ENCODE measurements at regions not wholly inside any gene's neighbourhood (a gene's known extent, or its start where the extent isn't known, plus 50 kb on each side); places are given as distances from the start of the nearest gene placed in this dataset.

- Histone ChIP-seq H3K27me3 (peaks cover 3% of the 10 kb centered on the region), H3K9me3 (no peaks in the 10 kb centered on the region), H3K36me3 (no peaks in the 10 kb centered on the region), H3K4me3 (no peak overlapping the region), H3K27ac (no peak overlapping the region), H3K4me1 (no peaks in the 10 kb centered on the region)
- WGBS: 19% methylated on average over 1 of the region's 1 CpG
- DNase-seq (ENCODE audit: low spot score in 2 of 2): no peak
- TF ChIP-seq EP300 (IDR thresholded peaks at IDR 0.05) (no peak), CTCF (IDR thresholded peaks at IDR 0.05) (no peak), POLR2AphosphoS5 (IDR thresholded peaks at IDR 0.05) (no peak), POLR2A (IDR thresholded peaks at IDR 0.05) (no peak)
Observed at GRCh38 chr17:71878271-71878670, 242.5 kb upstream of the SOX9 start.

GRCh38 chr17:71878998-71879397 is 241.8 kb upstream of the SOX9 start:
- DNase-seq (ENCODE audit: low spot score in 2 of 2): no peak
- H3K27ac ChIP-seq: no peak overlapping the region
- H3K4me3 ChIP-seq: no peak overlapping the region
- no peak for TF ChIP-seq POLR2AphosphoS5 (IDR thresholded peaks at IDR 0.05)
- TF ChIP-seq POLR2A (IDR thresholded peaks at IDR 0.05): no peak
- no peak for TF ChIP-seq CTCF (IDR thresholded peaks at IDR 0.05)
- TF ChIP-seq EP300 (IDR thresholded peaks at IDR 0.05): no peak
- no peaks in the 10 kb centered on the region for H3K36me3 ChIP-seq
- H3K9me3 ChIP-seq: no peaks in the 10 kb centered on the region
- peaks cover 4% of the 10 kb centered on the region for H3K27me3 ChIP-seq
- 90% methylated on average over 4 of the region's 4 CpGs for WGBS
- H3K4me1 ChIP-seq: no peaks in the 10 kb centered on the region

- 59% methylated on average over 3 of the region's 3 CpGs for WGBS
- Histone ChIP-seq H3K4me1 (no peaks in the 10 kb centered on the region), H3K4me3 (no peak overlapping the region), H3K27ac (no peak overlapping the region), H3K9me3 (no peaks in the 10 kb centered on the region), H3K27me3 (peaks cover 4% of the 10 kb centered on the region), H3K36me3 (no peaks in the 10 kb centered on the region)
- no peak for TF ChIP-seq CTCF (IDR thresholded peaks at IDR 0.05)
- no peak for TF ChIP-seq EP300 (IDR thresholded peaks at IDR 0.05)
- no peak for TF ChIP-seq POLR2AphosphoS5 (IDR thresholded peaks at IDR 0.05)
- no peak for TF ChIP-seq POLR2A (IDR thresholded peaks at IDR 0.05)
- DNase-seq (ENCODE audit: low spot score in 2 of 2): no peak
Observed at GRCh38 chr17:71881041-71881440, 239.8 kb upstream of the SOX9 start.

GRCh38 chr17:71881581-71881980 is 239.2 kb upstream of the SOX9 start:
- Histone ChIP-seq H3K9me3 (no peaks in the 10 kb centered on the region), H3K27ac (no peak overlapping the region), H3K4me1 (no peaks in the 10 kb centered on the region), H3K36me3 (no peaks in the 10 kb centered on the region), H3K27me3 (peaks cover 4% of the 10 kb centered on the region), H3K4me3 (no peak overlapping the region)
- no peak for DNase-seq (ENCODE audit: low spot score in 2 of 2)
- WGBS: 77% methylated on average over 2 of the region's 2 CpGs
- TF ChIP-seq POLR2AphosphoS5 (IDR thresholded peaks at IDR 0.05) (no peak), EP300 (IDR thresholded peaks at IDR 0.05) (no peak), CTCF (IDR thresholded peaks at IDR 0.05) (no peak), POLR2A (IDR thresholded peaks at IDR 0.05) (no peak)

- Histone ChIP-seq H3K4me3 (no peak overlapping the region), H3K4me1 (no peaks in the 10 kb centered on the region), H3K9me3 (no peaks in the 10 kb centered on the region), H3K27ac (no peak overlapping the region), H3K27me3 (peaks cover 4% of the 10 kb centered on the region), H3K36me3 (no peaks in the 10 kb centered on the region)
- no peak for TF ChIP-seq CTCF (IDR thresholded peaks at IDR 0.05)
- no peak for TF ChIP-seq POLR2AphosphoS5 (IDR thresholded peaks at IDR 0.05)
- WGBS: 72% methylated on average over 2 of the region's 2 CpGs
- DNase-seq (ENCODE audit: low spot score in 2 of 2): no peak
Observed at GRCh38 chr17:71883258-71883657, 237.6 kb upstream of the SOX9 start.
